T-cell (primary cell): ENCODE measurements at regions not wholly inside any gene's neighbourhood (a gene's known extent, or its start where the extent isn't known, plus 50 kb on each side); places are given as distances from the start of the nearest gene placed in this dataset.

ENCODE experiments used
- ATAC-seq, 4 experiments: fragments of 200-7000 bp in 3 of 4; fragments of 150-1000 bp in 1 of 4; cut with Tn5 transposase; replicated peaks in 1 of 4; 1 replicate in 3 of 4; 2 replicates in 1 of 4; pipeline ENCODE4 v1.10.0; 2021; ENCODE audit warnings: moderate library complexity in 3 of 4, mild to moderate bottlenecking in 2 of 4, moderate number of reproducible peaks in 1 of 4
- CTCF ChIA-PET, 2 donors: fragments of 300-600 bp; sonication (Branson Sonifier 250); formaldehyde crosslinking; loops; one replicate each; lab custom pipeline; 2022; ENCODE audit warnings: antibody characterized with exemption in 2 of 2; lab: Charles Lee
- POLR2A ChIA-PET, 2 donors: fragments of 300-600 bp; sonication (Branson Sonifier 250); formaldehyde crosslinking; loops; one replicate each; lab custom pipeline; 2022; ENCODE audit warnings: antibody characterized with exemption in 2 of 2; lab: Charles Lee
- DNase-seq, 35 experiments: peaks; one replicate each; pipeline versions ENCODE4 v3.0.0 to v3.0.0-alpha.2; 2013 to 2023
- H3K27ac ChIP-seq: one replicate; pipeline ENCODE4 v1.5.1; 2013; ENCODE audit warnings: low read length
- H3K27me3 ChIP-seq, 2 experiments: replicated peaks in 1 of 2; 1 replicate in 1 of 2; 2 replicates in 1 of 2; pipeline versions ENCODE4 v1.6.1 to v1.7.0; 2013; ENCODE audit warnings: low read length in 1 of 2, mixed read lengths in 1 of 2; ENCODE audit not compliant: control insufficient read depth in 2 of 2, insufficient read depth in 2 of 2; ENCODE audit errors: extremely low read depth in 1 of 2
- H3K36me3 ChIP-seq, 2 donors: 1 replicate in 1 of 2; 2 replicates in 1 of 2; pipeline versions ENCODE4 v1.6.1 to v1.7.0; 2013; ENCODE audit warnings: low read length in 1 of 2; ENCODE audit not compliant: control insufficient read depth in 2 of 2, insufficient read depth in 1 of 2; ENCODE audit errors: extremely low read depth in 1 of 2
- H3K4me1 ChIP-seq, 2 experiments: 1 replicate in 1 of 2; 2 replicates in 1 of 2; pipeline versions ENCODE4 v1.6.1 to v1.7.0; 2013; ENCODE audit warnings: low read length in 2 of 2, mixed read lengths in 1 of 2; ENCODE audit not compliant: insufficient read depth in 2 of 2, control insufficient read depth in 1 of 2; ENCODE audit errors: extremely low read depth in 1 of 2
- H3K4me3 ChIP-seq, 2 donors: 1 replicate in 1 of 2; 2 replicates in 1 of 2; pipeline versions ENCODE4 v1.5.1 to v1.7.0; 2013; ENCODE audit warnings: mild to moderate bottlenecking in 2 of 2, low read length in 1 of 2, moderate library complexity in 1 of 2; ENCODE audit not compliant: control insufficient read depth in 1 of 2; ENCODE audit errors: extremely low read depth in 1 of 2
- H3K9me3 ChIP-seq: 2 replicates; pipeline ENCODE4 v1.7.0; 2013
- H3K27ac Mint-ChIP-seq, 2 donors: one replicate each; pipeline ENCODE4 v1.8.0; 2020 to 2021; ENCODE audit warnings: mild to moderate bottlenecking in 2 of 2, mixed read lengths in 2 of 2
- H3K27me3 Mint-ChIP-seq, 2 donors: one replicate each; pipeline ENCODE4 v1.8.0; 2021 to 2022; ENCODE audit warnings: mixed read lengths in 2 of 2
- H3K36me3 Mint-ChIP-seq: one replicate; pipeline ENCODE4 v1.8.0; 2021; ENCODE audit warnings: mixed read lengths
- H3K4me1 Mint-ChIP-seq, 3 donors: one replicate each; pipeline ENCODE4 v1.8.0; 2020 to 2022; ENCODE audit warnings: mixed read lengths in 3 of 3, mild to moderate bottlenecking in 1 of 3
- H3K4me3 Mint-ChIP-seq, 3 donors: one replicate each; pipeline ENCODE4 v1.8.0; 2020 to 2022; ENCODE audit warnings: mild to moderate bottlenecking in 3 of 3, mixed read lengths in 3 of 3, moderate library complexity in 3 of 3
- H3K9me3 Mint-ChIP-seq, 3 donors: one replicate each; pipeline ENCODE4 v1.8.0; 2020 to 2022; ENCODE audit warnings: mixed read lengths in 3 of 3
- WGBS: methylation state at CpG from one replicate; pipeline ENCODE4 v1.1.5; 2013; ENCODE audit warnings: missing lambda C conversion rate; ENCODE audit not compliant: insufficient coverage; 5-methylcytosine and 5-hydroxymethylcytosine counted together

DNA sequence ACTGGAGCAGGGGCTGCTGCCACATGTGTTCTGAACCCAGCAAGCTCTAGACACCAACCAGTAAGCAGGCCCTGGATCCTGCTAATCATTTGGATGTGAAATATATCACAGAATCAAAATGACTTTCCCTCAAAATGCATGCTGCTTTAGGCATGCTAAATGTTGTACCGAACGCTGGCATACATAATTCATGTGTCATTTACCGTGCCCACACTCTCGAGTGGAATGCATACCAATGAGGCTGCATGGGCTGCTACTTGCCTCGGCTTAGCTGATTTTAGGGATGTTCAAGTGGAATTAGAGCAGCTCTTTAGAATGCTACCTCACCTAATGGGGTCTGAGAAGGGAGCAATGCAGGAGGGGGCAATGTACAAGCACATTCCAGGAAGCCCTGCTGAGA, 509.6 kb upstream of the RAB6C start:
- ATAC-seq (no peak), DNase-seq (no peak)
- Histone ChIP-seq H3K27me3 (peaks cover 0 to 4% of the 10 kb centered on the region in 2 experiments), H3K4me3 (no peak overlapping the region), H3K36me3 (no peaks in the 10 kb centered on the region), H3K27ac (no peak overlapping the region), H3K9me3 (no peaks in the 10 kb centered on the region), H3K4me1 (no peaks in the 10 kb centered on the region)
- CTCF ChIA-PET, result no interaction called here
- peaks cover 0 to 3% (median 0%) of the 10 kb centered on the region in 3 donors for H3K9me3 Mint-ChIP-seq
- no peaks in the 10 kb centered on the region for H3K4me1 Mint-ChIP-seq
- no peaks in the 10 kb centered on the region for H3K36me3 Mint-ChIP-seq
- POLR2A ChIA-PET, result no interaction called here
- 100% methylated on average over 1 of the region's 5 CpGs for WGBS
- H3K27ac Mint-ChIP-seq, result no peak overlapping the region
- no peak overlapping the region for H3K4me3 Mint-ChIP-seq
- no peaks in the 10 kb centered on the region for H3K27me3 Mint-ChIP-seq

DNA sequence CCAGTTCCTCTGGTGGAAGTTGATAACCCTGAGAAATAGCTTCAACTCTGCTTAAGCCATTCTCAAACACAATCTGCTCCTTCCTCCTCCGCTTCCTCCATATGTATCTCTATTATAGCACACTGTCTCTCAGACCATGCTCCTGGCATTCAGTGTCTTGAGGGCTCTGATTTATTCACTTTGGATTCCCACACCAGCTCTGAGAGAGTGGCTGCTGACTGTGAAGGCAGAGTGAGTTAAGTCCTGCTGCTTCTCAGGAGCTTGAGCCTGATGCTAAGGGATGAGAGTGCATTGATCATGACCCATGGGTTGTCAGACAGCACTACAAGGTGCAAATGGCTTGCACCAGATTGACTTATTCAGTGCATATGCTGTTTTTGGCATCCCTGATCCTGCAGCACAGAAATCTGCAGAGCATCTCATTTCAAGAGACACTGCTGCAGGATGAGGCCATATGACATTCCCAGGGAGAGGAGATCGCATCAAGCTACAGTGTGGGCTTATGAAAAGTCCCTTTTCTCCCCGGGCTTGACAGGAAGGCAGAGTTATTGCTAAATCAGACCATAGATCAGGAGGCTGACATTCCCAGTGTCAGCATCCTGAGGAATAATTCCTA, 500.5 kb upstream of the RAB6C start:
- CTCF ChIA-PET, result no interaction called here
- Mint-ChIP-seq H3K9me3 (peaks cover 0 to 7% (median 4%) of the 10 kb centered on the region in 3 donors), H3K27ac (no peak overlapping the region), H3K36me3 (no peaks in the 10 kb centered on the region), H3K4me1 (no peaks in the 10 kb centered on the region), H3K4me3 (no peak overlapping the region), H3K27me3 (no peaks in the 10 kb centered on the region)
- no peak for DNase-seq
- Histone ChIP-seq H3K4me3 (no peak overlapping the region), H3K36me3 (no peaks in the 10 kb centered on the region), H3K4me1 (no peaks in the 10 kb centered on the region), H3K9me3 (no peaks in the 10 kb centered on the region), H3K27me3 (no peaks in the 10 kb centered on the region), H3K27ac (no peak overlapping the region)
- 62% methylated on average over 3 of the region's 3 CpGs for WGBS
- POLR2A ChIA-PET, result no interaction called here
- ATAC-seq, result no peak

DNA sequence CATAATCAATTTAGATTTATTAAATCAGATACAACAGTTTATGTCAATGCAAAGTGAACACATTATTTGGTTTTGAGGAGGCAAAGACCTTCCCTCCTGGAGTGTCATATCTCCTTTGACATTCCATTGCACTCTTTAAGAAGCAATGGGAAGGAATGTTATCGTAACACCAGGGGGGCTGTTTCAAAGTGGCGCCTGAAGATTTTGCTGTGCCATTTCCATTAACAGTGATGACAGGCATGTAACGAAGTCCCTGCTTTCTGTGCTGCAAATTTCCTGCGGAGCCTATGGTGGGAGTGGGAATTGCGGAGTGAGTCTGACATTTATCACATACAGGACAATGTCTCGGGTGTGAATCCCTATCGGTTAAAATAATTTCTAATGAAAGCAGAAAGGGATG, 499.6 kb upstream of the RAB6C start:
- Mint-ChIP-seq H3K36me3 (no peaks in the 10 kb centered on the region), H3K9me3 (peaks cover 0 to 7% (median 4%) of the 10 kb centered on the region in 3 donors), H3K27me3 (no peaks in the 10 kb centered on the region), H3K4me3 (no peak overlapping the region), H3K27ac (no peak overlapping the region), H3K4me1 (no peaks in the 10 kb centered on the region)
- H3K4me1 ChIP-seq, result no peaks in the 10 kb centered on the region
- ATAC-seq (no peak), DNase-seq (no peak)
- ChIA-PET POLR2A (no interaction called here), CTCF (no interaction called here)
- H3K27me3 ChIP-seq, result no peaks in the 10 kb centered on the region
- H3K36me3 ChIP-seq, result no peaks in the 10 kb centered on the region
- no peaks in the 10 kb centered on the region for H3K9me3 ChIP-seq
- H3K4me3 ChIP-seq, result no peak overlapping the region
- H3K27ac ChIP-seq, result no peak overlapping the region
- 87% methylated on average over 5 of the region's 7 CpGs for WGBS

DNA sequence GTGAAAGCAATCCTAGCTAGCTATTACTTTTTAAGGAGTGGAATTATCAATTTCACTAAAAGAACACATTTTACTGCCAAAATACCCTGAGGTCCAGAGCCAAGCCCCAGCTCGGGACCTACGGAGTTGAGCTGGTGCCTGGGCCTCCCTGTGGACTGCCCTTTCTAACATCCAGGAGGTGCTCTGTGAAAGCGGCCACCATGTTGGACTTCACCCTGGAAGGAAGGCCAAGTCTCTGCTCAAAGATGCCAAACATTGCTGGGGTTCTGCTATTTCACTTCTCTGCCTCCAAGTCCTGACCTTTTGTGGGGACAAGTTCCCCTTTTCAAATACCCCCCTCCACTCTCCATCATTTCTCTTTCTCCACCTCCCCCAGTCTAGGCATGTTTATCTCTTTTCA, 498.7 kb upstream of the RAB6C start:
- no peaks in the 10 kb centered on the region for H3K4me1 Mint-ChIP-seq
- 69% methylated on average over 3 of the region's 3 CpGs for WGBS

DNA sequence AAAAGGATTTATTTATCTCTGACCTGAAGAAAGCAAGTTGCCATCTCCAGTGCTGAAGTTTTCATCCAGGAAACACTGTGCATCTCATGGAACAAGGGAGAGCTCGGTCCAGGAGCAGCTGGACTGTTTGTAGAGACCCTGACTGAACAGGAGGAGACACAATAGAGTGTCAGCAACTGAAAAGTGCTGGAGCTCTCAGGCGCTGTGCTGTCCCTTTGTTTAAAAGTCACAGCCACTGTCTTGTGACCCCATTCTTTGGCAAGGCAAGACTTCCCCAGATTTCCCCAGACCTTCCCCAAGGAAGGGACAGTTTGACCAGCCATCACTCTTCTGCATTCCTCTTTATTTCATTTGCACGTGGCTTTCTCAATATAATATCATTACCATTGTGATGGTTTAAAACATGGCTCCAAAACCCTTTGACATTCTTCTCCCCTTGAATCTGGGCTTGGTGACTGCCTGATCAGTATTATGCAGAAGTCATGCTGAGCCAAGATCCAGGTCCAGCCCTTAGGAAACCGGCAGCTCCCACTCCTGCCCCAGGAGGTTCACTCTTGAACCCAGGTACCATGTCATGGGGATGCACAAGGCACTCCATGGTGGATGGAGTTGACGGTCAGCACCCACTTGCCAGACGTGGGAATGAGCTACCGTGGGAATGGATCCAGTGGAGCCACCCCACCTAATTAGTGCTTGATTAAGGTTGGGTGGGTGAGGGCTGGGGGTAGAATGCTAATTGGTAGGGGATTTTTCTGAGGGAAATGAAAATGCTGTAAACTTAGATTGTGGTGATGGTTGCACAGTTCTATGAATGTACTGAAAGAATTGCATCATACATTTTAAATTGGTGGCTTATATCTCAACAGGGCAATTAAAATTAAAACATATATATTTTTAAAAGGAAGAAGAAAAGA, 497.9 kb upstream of the RAB6C start:
- peaks cover 2 to 7% (median 4%) of the 10 kb centered on the region in 3 donors for H3K9me3 Mint-ChIP-seq
- H3K4me1 Mint-ChIP-seq, result no peaks in the 10 kb centered on the region
- no peaks in the 10 kb centered on the region for H3K36me3 Mint-ChIP-seq
- ChIA-PET POLR2A (no interaction called here), CTCF (no interaction called here)
- H3K36me3 ChIP-seq, result no peaks in the 10 kb centered on the region
- 34% methylated on average over 2 of the region's 7 CpGs for WGBS
- H3K4me1 ChIP-seq, result no peaks in the 10 kb centered on the region
- H3K9me3 ChIP-seq, result no peaks in the 10 kb centered on the region
- no peak overlapping the region for H3K4me3 Mint-ChIP-seq
- DNase-seq, result no peak
- no peak overlapping the region for H3K4me3 ChIP-seq
- no peaks in the 10 kb centered on the region for H3K27me3 Mint-ChIP-seq
- ATAC-seq, result no peak
- no peaks in the 10 kb centered on the region for H3K27me3 ChIP-seq
- H3K27ac Mint-ChIP-seq, result no peak overlapping the region
- H3K27ac ChIP-seq, result no peak overlapping the region

More for the DNA sequence above, 498.7 kb upstream of the RAB6C start:
- Histone ChIP-seq H3K27ac (no peak overlapping the region), H3K4me1 (no peaks in the 10 kb centered on the region), H3K4me3 (no peak overlapping the region), H3K27me3 (no peaks in the 10 kb centered on the region), H3K36me3 (no peaks in the 10 kb centered on the region), H3K9me3 (no peaks in the 10 kb centered on the region)
- CTCF ChIA-PET, result no interaction called here
- Mint-ChIP-seq H3K27ac (no peak overlapping the region), H3K4me3 (no peak overlapping the region), H3K36me3 (no peaks in the 10 kb centered on the region), H3K27me3 (no peaks in the 10 kb centered on the region), H3K9me3 (peaks cover 0 to 7% (median 4%) of the 10 kb centered on the region in 3 donors)
- ATAC-seq (no peak), DNase-seq (no peak)
- POLR2A ChIA-PET, result no interaction called here

DNA sequence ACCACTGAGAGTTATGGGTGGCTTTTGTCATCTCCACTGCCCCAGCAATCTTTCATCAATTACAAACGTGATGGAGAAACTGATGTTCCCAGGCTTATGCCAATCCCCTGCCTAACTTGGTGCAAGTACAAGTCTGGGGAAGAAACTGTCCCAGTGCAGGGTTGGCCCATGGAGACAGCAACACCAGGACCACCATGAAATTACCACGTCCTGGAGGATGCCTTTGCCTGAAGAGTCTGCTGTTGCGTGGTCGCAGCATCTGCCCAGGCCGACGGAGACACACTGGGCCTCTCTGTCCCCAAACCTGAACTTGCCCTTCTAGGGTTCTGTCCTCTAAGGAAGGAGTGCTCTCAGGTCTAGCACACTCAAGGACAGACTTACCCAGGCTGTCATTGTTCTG, 496.8 kb upstream of the RAB6C start:
- CTCF ChIA-PET, result no interaction called here
- ATAC-seq (no peak), DNase-seq (no peak)
- H3K4me1 ChIP-seq, result no peaks in the 10 kb centered on the region
- H3K27me3 Mint-ChIP-seq, result no peaks in the 10 kb centered on the region
- H3K36me3 ChIP-seq, result no peaks in the 10 kb centered on the region
- no peak overlapping the region for H3K27ac Mint-ChIP-seq
- no peaks in the 10 kb centered on the region for H3K36me3 Mint-ChIP-seq
- H3K4me1 Mint-ChIP-seq, result no peaks in the 10 kb centered on the region
- POLR2A ChIA-PET, result no interaction called here
- H3K9me3 Mint-ChIP-seq, result peaks cover 3 to 7% (median 4%) of the 10 kb centered on the region in 3 donors
- no peaks in the 10 kb centered on the region for H3K27me3 ChIP-seq
- no peak overlapping the region for H3K4me3 ChIP-seq
- no peak overlapping the region for H3K27ac ChIP-seq
- 83% methylated on average over 6 of the region's 6 CpGs for WGBS
- H3K4me3 Mint-ChIP-seq, result no peak overlapping the region
- no peaks in the 10 kb centered on the region for H3K9me3 ChIP-seq
